ENCODE measurements at regions not wholly inside any gene's neighbourhood (a gene's known extent, or its start where the extent isn't known, plus 50 kb on each side); places are given as distances from the start of the nearest gene placed in this dataset.

GRCh38 chr3:124266487-124266886 lies 274.6 kb upstream of the ROPN1 start:
- H3K4me3 ChIP-seq (replicated peaks; ENCODE audit: low read depth, low read length): no peak overlapping the region
- TF ChIP-seq CTCF (IDR thresholded peaks at IDR 0.05; ENCODE audit: low read depth, low read length, missing control alignments): no peak
- DNase-seq (ENCODE audit: extremely low read depth, low read depth): no peak

GRCh38 chr3:124267406-124267805 lies 275.5 kb upstream of the ROPN1 start:
- no peak overlapping the region for H3K4me3 ChIP-seq (replicated peaks; ENCODE audit: low read depth, low read length)
- no peak for DNase-seq (ENCODE audit: extremely low read depth, low read depth)
- TF ChIP-seq CTCF (IDR thresholded peaks at IDR 0.05; ENCODE audit: low read depth, low read length, missing control alignments): no peak

- no peak overlapping the region for H3K4me3 ChIP-seq (replicated peaks; ENCODE audit: low read depth, low read length)
- DNase-seq (ENCODE audit: extremely low read depth, low read depth): no peak
- TF ChIP-seq CTCF (IDR thresholded peaks at IDR 0.05; ENCODE audit: low read depth, low read length, missing control alignments): no peak
Observed at GRCh38 chr3:124268355-124268754, 276.4 kb upstream of the ROPN1 start.

- no peak for DNase-seq (ENCODE audit: extremely low read depth, low read depth)
- no peak for TF ChIP-seq CTCF (IDR thresholded peaks at IDR 0.05; ENCODE audit: low read depth, low read length, missing control alignments)
- no peak overlapping the region for H3K4me3 ChIP-seq (replicated peaks; ENCODE audit: low read depth, low read length)
Observed at GRCh38 chr3:124269619-124270018, 277.7 kb upstream of the ROPN1 start.

DNA sequence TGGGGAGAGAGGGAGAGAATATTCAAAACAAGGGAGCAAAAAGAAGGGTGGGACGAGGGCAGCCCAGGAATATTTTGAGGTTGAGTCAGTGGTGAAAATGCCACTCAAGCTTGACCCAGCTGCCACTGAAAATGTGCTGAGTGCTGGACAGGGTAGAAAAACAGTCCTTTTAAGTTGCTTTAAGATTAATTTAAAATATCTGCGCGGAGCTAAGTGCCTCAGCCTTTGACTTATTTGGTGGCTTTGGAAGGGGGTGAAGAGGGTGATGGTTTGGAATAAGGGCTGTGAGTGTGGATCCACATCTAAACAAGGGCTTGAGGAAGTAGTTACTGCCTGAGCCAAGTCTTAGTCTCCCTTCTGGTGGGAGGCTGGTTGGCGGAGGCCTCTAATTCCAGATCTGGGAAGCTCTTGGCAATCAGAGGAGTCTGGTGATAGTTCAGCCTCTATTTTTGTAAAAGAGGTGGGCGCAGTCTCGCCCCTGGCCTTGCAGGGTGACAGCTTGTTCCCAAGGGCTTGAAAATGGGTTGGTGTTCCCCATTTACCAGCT lies 280.8 kb upstream of the ROPN1 start:
- no peak for TF ChIP-seq CTCF (IDR thresholded peaks at IDR 0.05; ENCODE audit: low read depth, low read length, missing control alignments)
- DNase-seq (ENCODE audit: extremely low read depth, low read depth): no peak
- H3K4me3 ChIP-seq (replicated peaks; ENCODE audit: low read depth, low read length): no peak overlapping the region

GRCh38 chr3:124273651-124274050 lies 281.7 kb upstream of the ROPN1 start:
- DNase-seq (ENCODE audit: extremely low read depth, low read depth): no peak
- TF ChIP-seq CTCF (IDR thresholded peaks at IDR 0.05; ENCODE audit: low read depth, low read length, missing control alignments): no peak
- no peak overlapping the region for H3K4me3 ChIP-seq (replicated peaks; ENCODE audit: low read depth, low read length)

GRCh38 chr3:124274051-124274450 lies 282.1 kb upstream of the ROPN1 start:
- H3K4me3 ChIP-seq (replicated peaks; ENCODE audit: low read depth, low read length): no peak overlapping the region
- TF ChIP-seq CTCF (IDR thresholded peaks at IDR 0.05; ENCODE audit: low read depth, low read length, missing control alignments): no peak
- DNase-seq (ENCODE audit: extremely low read depth, low read depth): no peak

Data from HFF-Myc (cell line).